ENCODE measurements at regions not wholly inside any gene's neighbourhood (a gene's known extent, or its start where the extent isn't known, plus 50 kb on each side); places are given as distances from the start of the nearest gene placed in this dataset.

DNA sequence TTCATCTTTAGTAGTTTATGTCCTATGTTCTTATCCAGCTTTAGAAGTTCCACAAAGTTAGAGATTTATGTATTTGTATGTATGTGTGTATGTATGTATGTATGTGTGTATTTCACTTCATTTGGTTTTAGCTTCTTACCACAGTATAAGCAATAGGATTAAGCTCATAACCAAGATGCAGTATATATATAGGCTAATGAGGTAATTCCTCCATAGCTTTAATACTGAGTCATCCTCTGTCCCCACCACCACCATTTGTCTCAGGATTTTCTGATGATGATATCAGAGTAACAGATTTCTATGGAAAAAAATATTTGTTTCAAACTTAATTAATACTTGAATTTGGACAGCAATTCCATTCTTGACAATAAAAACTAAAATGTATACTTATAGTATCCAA is 159.2 kb downstream of the SOX11 start:
- H3K4me3 ChIP-seq, result no peak overlapping the region
- no peak overlapping the region for H3K27ac ChIP-seq
- H3K9me3 ChIP-seq, result no peaks in the 10 kb centered on the region
- no peaks in the 10 kb centered on the region for H3K4me1 ChIP-seq
- TF ChIP-seq, protein P1, sequence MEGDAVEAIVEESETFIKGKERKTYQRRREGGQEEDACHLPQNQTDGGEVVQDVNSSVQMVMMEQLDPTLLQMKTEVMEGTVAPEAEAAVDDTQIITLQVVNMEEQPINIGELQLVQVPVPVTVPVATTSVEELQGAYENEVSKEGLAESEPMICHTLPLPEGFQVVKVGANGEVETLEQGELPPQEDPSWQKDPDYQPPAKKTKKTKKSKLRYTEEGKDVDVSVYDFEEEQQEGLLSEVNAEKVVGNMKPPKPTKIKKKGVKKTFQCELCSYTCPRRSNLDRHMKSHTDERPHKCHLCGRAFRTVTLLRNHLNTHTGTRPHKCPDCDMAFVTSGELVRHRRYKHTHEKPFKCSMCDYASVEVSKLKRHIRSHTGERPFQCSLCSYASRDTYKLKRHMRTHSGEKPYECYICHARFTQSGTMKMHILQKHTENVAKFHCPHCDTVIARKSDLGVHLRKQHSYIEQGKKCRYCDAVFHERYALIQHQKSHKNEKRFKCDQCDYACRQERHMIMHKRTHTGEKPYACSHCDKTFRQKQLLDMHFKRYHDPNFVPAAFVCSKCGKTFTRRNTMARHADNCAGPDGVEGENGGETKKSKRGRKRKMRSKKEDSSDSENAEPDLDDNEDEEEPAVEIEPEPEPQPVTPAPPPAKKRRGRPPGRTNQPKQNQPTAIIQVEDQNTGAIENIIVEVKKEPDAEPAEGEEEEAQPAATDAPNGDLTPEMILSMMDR (IDR thresholded peaks at IDR 0.05), result no peak
- no peak overlapping the region for H3K9ac ChIP-seq (ENCODE audit: low read depth in 2 of 2, low read length in 2 of 2)
- no peaks in the 10 kb centered on the region for H3K27me3 ChIP-seq
- DNase-seq, result no peak
- intact Hi-C loops (cut with DNase I), result no loop called here
- H3K36me3 ChIP-seq, result no peaks in the 10 kb centered on the region

DNA sequence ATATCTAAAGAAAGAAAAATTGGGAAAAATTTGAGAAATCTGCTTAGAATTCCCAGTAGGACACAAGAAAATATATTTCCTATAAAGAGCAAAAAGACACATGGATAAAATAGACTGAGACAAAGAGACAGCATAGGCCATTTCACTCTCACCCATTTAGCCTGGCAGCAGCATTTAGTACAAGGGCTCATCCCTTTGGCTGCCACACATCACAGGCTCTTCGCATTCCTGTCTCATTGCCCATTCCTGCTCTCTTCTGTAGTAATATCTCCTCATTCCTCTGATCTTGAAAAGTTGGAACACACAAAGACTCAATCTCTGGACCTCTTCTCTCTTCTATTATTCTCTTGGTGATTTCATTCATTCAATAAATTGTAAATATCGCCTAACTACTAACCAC is 162.6 kb downstream of the SOX11 start:
- TF ChIP-seq, protein P1 (IDR thresholded peaks at IDR 0.05), result no peak
- no peak overlapping the region for H3K9ac ChIP-seq (ENCODE audit: low read depth in 2 of 2, low read length in 2 of 2)
- H3K4me1 ChIP-seq, result no peaks in the 10 kb centered on the region
- no peak for DNase-seq
- H3K4me3 ChIP-seq, result no peak overlapping the region
- H3K27me3 ChIP-seq, result no peaks in the 10 kb centered on the region
- intact Hi-C loops (cut with DNase I), result no loop called here
- no peaks in the 10 kb centered on the region for H3K9me3 ChIP-seq
- H3K36me3 ChIP-seq, result no peaks in the 10 kb centered on the region
- no peak overlapping the region for H3K27ac ChIP-seq

DNA sequence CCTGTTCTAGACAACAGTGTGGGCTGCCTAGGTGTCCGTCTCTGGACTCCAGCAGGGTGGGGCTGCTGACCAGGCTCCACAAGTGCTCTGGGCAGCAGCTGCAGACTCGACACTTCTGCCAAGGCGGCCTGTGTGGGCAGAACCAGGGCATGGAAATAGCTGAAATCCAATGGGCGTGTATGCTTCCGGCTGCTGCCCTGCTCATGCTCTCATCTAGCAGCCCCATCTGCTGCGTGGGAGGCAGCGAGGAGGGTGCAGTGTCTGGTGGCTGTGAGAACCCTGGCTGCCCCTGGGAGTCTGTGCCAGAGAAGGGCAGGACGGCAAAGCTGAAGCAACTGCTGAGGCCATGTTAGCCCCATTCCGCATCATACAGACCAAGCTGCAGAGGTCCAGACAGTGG is 174.9 kb downstream of the SOX11 start:
- H3K4me1 ChIP-seq, result no peaks in the 10 kb centered on the region
- DNase-seq, result no peak
- TF ChIP-seq, protein P1 (IDR thresholded peaks at IDR 0.05), result no peak
- no peaks in the 10 kb centered on the region for H3K9me3 ChIP-seq
- no peak overlapping the region for H3K9ac ChIP-seq (ENCODE audit: low read depth in 2 of 2, low read length in 2 of 2)
- no peaks in the 10 kb centered on the region for H3K36me3 ChIP-seq
- no peak overlapping the region for H3K27ac ChIP-seq
- H3K4me3 ChIP-seq, result no peak overlapping the region
- intact Hi-C loops (cut with DNase I), result no loop called here
- H3K27me3 ChIP-seq, result no peaks in the 10 kb centered on the region

DNA sequence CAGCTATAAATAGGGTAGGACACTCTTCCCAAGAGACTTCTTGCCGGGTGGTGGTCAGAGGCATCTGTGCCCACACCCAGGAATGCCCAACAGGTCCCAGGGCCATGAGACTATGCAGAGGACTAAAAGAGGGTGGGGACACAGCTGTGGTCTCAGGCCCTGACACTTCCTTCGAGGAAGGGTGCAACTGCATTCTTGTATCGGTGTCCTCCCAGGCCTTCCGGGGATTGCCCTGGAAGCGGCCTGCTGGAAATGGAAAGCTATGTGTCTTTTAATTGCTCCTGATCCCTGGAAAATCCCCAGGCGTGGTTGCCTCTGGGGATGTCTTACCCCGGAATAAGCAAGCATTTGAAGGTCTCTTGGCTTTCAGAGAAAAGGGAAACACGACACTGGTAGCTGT is 176.7 kb downstream of the SOX11 start:
- Histone ChIP-seq H3K9ac (ENCODE audit: low read depth in 2 of 2, low read length in 2 of 2) (no peak overlapping the region), H3K4me1 (no peaks in the 10 kb centered on the region), H3K9me3 (no peaks in the 10 kb centered on the region), H3K27ac (no peak overlapping the region), H3K4me3 (no peak overlapping the region), H3K27me3 (no peaks in the 10 kb centered on the region), H3K36me3 (no peaks in the 10 kb centered on the region)
- no peak for DNase-seq
- intact Hi-C loops (cut with DNase I), result no loop called here
- TF ChIP-seq, protein P1 (IDR thresholded peaks at IDR 0.05), result no peak

DNA sequence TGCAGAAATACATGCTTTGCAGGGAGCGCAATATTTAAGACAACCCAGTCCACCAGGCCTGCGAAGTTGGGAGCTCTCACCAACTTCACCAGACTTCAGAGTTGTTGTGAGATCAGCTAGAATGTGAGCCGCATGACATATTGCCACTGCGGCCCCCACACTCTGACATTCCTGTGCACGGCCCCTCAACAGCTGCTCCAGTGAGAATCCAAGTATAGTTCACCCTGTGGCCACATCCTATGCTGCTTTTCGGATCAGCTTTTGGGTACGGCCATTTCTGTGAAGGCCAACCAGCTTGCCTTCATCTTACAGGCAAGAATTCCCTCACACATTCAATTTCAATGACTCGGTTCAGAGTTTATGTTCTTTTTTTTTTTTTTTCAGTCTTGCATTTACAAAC is 177.8 kb downstream of the SOX11 start:
- H3K27me3 ChIP-seq, result no peaks in the 10 kb centered on the region
- H3K36me3 ChIP-seq, result no peaks in the 10 kb centered on the region
- no peak overlapping the region for H3K9ac ChIP-seq (ENCODE audit: low read depth in 2 of 2, low read length in 2 of 2)
- H3K4me3 ChIP-seq, result no peak overlapping the region
- DNase-seq, result no peak
- intact Hi-C loops (cut with DNase I), result no loop called here
- H3K9me3 ChIP-seq, result no peaks in the 10 kb centered on the region
- H3K4me1 ChIP-seq, result no peaks in the 10 kb centered on the region
- no peak overlapping the region for H3K27ac ChIP-seq
- TF ChIP-seq, protein P1 (IDR thresholded peaks at IDR 0.05), result no peak

DNA sequence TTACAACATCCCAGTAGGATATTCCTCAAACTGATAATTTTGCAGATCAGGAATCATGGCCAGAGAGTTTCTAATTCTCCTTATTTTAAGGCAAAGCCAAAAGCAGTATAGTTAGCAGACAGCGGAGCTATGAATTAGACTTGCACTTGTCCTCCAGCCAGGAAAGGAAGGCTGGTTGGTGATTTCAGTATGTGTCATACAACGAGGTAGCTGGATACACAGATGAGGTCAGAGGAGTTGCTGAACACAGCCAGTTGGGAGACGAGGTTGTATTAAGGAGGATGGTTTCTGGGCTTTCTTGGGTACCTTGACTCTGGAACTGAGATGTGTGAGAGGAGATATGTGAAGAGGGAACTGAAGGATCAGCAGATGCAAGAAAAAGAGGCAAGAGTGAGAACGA is 185.2 kb downstream of the SOX11 start:
- Histone ChIP-seq H3K27ac (no peak overlapping the region), H3K9ac (ENCODE audit: low read depth in 2 of 2, low read length in 2 of 2) (no peak overlapping the region), H3K36me3 (no peaks in the 10 kb centered on the region), H3K9me3 (no peaks in the 10 kb centered on the region), H3K4me3 (no peak overlapping the region), H3K27me3 (no peaks in the 10 kb centered on the region), H3K4me1 (no peaks in the 10 kb centered on the region)
- intact Hi-C loops (cut with DNase I), result no loop called here
- DNase-seq, result no peak
- TF ChIP-seq, protein P1 (IDR thresholded peaks at IDR 0.05), result no peak
